ENCODE measurements at regions not wholly inside any gene's neighbourhood (a gene's known extent, or its start where the extent isn't known, plus 50 kb on each side); places are given as distances from the start of the nearest gene placed in this dataset.

DNA sequence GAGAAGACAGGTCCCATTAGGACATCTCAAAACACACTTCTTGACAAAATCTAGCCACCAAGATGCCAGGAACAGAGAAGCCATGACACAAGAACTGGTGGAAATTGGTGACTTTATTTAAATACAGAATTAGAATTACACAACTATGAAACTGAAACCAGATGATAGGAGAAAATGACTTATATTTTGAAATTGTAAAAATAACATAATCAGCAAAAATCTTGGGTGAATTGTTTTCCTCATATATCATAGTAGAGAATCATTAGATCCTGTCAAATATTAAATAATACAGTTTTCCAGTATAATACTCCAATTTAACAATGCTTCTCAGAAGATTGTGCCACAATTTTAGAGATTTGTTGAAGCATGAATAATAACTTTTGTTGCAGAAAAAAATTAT, 81.5 kb upstream of the MROH9 start:
- Histone ChIP-seq H3K79me2 (ENCODE audit: insufficient read depth, low read length) (no peaks in the 10 kb centered on the region), H3K4me2 (ENCODE audit: low read length) (no peak overlapping the region), H4K20me1 (ENCODE audit: insufficient read depth) (no peaks in the 10 kb centered on the region), H2AFZ (ENCODE audit: low read depth, low read length, poor library complexity, severe bottlenecking) (no peak overlapping the region), H3K9me3 (ENCODE audit: control insufficient read depth in 1 of 2, insufficient read depth in 1 of 2, low read depth in 1 of 2, low read length in 2 of 2) (no peaks in the 10 kb centered on the region), H3K4me1 (ENCODE audit: control insufficient read depth in 1 of 2, insufficient read depth in 2 of 2, low read length in 2 of 2) (no peaks in the 10 kb centered on the region), H3K9ac (ENCODE audit: low read length) (no peak overlapping the region), H3K36me3 (ENCODE audit: control insufficient read depth in 1 of 2, insufficient read depth in 2 of 2, low read length in 2 of 2) (no peaks in the 10 kb centered on the region), H3K4me3 (replicated peaks in 1 of 2; ENCODE audit: low read depth in 1 of 2, low read length in 2 of 2) (no peak overlapping the region), H3K27ac (ENCODE audit: low read depth, low read length) (no peak overlapping the region), H3K27me3 (ENCODE audit: insufficient read depth, low read length) (no peaks in the 10 kb centered on the region), H3K9me2 (ENCODE audit: insufficient read depth) (no peaks in the 10 kb centered on the region)
- DNase-seq (ENCODE audit: low read depth, low spot score) (no peak), ATAC-seq (no peak)
- RAD21 ChIA-PET (ENCODE audit: low non-redundant PET in 1 of 2, low total read pairs in 2 of 2, uncharacterized antibody in 2 of 2, unreplicated experiment in 2 of 2) = no interaction called here
- CTCF ChIA-PET = no interaction called here
- POLR2A ChIA-PET = no interaction called here
- TF ChIP-seq EZH2phosphoT487 (IDR thresholded peaks at IDR 0.05; ENCODE audit: borderline replicate concordance) = no peak
- no peak for TF ChIP-seq CEBPB (IDR thresholded peaks at IDR 0.05; ENCODE audit: low read depth)
- TF ChIP-seq YY1 (IDR thresholded peaks at IDR 0.05; ENCODE audit: extremely low read depth, insufficient replicate concordance, low read depth, low read length) = no peak
- no peak for TF ChIP-seq SIN3A (IDR thresholded peaks at IDR 0.05; ENCODE audit: low read depth)
- no peak for TF ChIP-seq ELF1 (IDR thresholded peaks at IDR 0.05; ENCODE audit: borderline replicate concordance, low read depth)
- no peak for TF ChIP-seq ZNF274 (IDR thresholded peaks at IDR 0.05; ENCODE audit: low read depth, low read length)
- TF ChIP-seq ZFX (IDR thresholded peaks at IDR 0.05) = no peak
- no peak for TF ChIP-seq SP1 (IDR thresholded peaks at IDR 0.05; ENCODE audit: low read depth)
- TF ChIP-seq, protein P1, sequence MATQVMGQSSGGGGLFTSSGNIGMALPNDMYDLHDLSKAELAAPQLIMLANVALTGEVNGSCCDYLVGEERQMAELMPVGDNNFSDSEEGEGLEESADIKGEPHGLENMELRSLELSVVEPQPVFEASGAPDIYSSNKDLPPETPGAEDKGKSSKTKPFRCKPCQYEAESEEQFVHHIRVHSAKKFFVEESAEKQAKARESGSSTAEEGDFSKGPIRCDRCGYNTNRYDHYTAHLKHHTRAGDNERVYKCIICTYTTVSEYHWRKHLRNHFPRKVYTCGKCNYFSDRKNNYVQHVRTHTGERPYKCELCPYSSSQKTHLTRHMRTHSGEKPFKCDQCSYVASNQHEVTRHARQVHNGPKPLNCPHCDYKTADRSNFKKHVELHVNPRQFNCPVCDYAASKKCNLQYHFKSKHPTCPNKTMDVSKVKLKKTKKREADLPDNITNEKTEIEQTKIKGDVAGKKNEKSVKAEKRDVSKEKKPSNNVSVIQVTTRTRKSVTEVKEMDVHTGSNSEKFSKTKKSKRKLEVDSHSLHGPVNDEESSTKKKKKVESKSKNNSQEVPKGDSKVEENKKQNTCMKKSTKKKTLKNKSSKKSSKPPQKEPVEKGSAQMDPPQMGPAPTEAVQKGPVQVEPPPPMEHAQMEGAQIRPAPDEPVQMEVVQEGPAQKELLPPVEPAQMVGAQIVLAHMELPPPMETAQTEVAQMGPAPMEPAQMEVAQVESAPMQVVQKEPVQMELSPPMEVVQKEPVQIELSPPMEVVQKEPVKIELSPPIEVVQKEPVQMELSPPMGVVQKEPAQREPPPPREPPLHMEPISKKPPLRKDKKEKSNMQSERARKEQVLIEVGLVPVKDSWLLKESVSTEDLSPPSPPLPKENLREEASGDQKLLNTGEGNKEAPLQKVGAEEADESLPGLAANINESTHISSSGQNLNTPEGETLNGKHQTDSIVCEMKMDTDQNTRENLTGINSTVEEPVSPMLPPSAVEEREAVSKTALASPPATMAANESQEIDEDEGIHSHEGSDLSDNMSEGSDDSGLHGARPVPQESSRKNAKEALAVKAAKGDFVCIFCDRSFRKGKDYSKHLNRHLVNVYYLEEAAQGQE (IDR thresholded peaks at IDR 0.05; ENCODE audit: low read depth) = no peak
- TF ChIP-seq CBX3 (IDR thresholded peaks at IDR 0.05; ENCODE audit: low read depth) = no peak
- TF ChIP-seq SRF (IDR thresholded peaks at IDR 0.05; ENCODE audit: low read depth) = no peak
- TF ChIP-seq, protein P2, sequence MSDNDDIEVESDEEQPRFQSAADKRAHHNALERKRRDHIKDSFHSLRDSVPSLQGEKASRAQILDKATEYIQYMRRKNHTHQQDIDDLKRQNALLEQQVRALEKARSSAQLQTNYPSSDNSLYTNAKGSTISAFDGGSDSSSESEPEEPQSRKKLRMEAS (IDR thresholded peaks at IDR 0.05) = no peak
- no TSS peak for BruUV-seq (replicated peaks)
- intact Hi-C loops (cut with micrococcal nuclease) = no loop called here
